ENCODE measurements at regions not wholly inside any gene's neighbourhood (a gene's known extent, or its start where the extent isn't known, plus 50 kb on each side); places are given as distances from the start of the nearest gene placed in this dataset.

DNA sequence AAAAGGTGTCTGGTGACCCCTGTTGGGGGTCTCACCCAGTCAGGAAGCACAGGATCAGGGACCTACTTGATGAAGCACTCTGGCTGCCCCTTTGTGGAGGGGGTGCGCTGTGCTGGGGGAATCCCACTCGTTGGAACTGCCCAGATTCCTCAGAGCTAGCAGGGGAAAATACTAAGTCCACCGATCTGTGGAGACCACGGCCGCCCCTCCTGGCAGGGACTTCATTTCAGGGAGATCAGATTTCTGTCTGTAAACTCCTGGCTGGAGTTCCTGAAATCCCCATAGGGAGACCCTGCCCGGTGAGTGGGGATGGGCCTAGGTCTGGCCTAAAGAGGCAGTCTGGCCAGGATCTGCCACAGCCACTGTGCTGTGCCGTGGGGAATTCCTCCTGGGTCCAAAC is 79.3 kb upstream of the ADCY1 start:
- Mint-ChIP-seq H3K36me3 (ENCODE audit: insufficient read depth, unreplicated experiment) (no peaks in the 10 kb centered on the region), H3K27me3 (ENCODE audit: insufficient read depth, unreplicated experiment) (peaks cover 30% of the 10 kb centered on the region), H3K4me3 (ENCODE audit: unreplicated experiment) (no peak overlapping the region), H3K9me3 (ENCODE audit: unreplicated experiment) (no peaks in the 10 kb centered on the region), H3K4me1 (ENCODE audit: low read depth, unreplicated experiment) (no peaks in the 10 kb centered on the region), H3K27ac (ENCODE audit: unreplicated experiment) (no peak overlapping the region)
- Histone ChIP-seq H3K4me3 (ENCODE audit: low read depth, low read length) (no peak overlapping the region), H3K27me3 (replicated peaks; ENCODE audit: control insufficient read depth, insufficient read depth, low read length) (no peaks in the 10 kb centered on the region), H3K9me3 (no peaks in the 10 kb centered on the region), H3K36me3 (ENCODE audit: control insufficient read depth, insufficient read depth, low read length) (no peaks in the 10 kb centered on the region), H3K4me1 (no peaks in the 10 kb centered on the region)
- TF ChIP-seq, protein P1, sequence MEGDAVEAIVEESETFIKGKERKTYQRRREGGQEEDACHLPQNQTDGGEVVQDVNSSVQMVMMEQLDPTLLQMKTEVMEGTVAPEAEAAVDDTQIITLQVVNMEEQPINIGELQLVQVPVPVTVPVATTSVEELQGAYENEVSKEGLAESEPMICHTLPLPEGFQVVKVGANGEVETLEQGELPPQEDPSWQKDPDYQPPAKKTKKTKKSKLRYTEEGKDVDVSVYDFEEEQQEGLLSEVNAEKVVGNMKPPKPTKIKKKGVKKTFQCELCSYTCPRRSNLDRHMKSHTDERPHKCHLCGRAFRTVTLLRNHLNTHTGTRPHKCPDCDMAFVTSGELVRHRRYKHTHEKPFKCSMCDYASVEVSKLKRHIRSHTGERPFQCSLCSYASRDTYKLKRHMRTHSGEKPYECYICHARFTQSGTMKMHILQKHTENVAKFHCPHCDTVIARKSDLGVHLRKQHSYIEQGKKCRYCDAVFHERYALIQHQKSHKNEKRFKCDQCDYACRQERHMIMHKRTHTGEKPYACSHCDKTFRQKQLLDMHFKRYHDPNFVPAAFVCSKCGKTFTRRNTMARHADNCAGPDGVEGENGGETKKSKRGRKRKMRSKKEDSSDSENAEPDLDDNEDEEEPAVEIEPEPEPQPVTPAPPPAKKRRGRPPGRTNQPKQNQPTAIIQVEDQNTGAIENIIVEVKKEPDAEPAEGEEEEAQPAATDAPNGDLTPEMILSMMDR (IDR thresholded peaks at IDR 0.05; ENCODE audit: insufficient read depth in 1 of 2, low read depth in 1 of 2, low read length in 1 of 2, severe bottlenecking in 1 of 2, unreplicated experiment in 1 of 2), result no peak
- ChIA-PET POLR2A (no interaction called here), CTCF (no interaction called here)
- DNase-seq, result no peak
- BruUV-seq (replicated peaks), result no TSS peak
- intact Hi-C loops (cut with micrococcal nuclease; ENCODE audit: unreplicated experiment), result no loop called here

DNA sequence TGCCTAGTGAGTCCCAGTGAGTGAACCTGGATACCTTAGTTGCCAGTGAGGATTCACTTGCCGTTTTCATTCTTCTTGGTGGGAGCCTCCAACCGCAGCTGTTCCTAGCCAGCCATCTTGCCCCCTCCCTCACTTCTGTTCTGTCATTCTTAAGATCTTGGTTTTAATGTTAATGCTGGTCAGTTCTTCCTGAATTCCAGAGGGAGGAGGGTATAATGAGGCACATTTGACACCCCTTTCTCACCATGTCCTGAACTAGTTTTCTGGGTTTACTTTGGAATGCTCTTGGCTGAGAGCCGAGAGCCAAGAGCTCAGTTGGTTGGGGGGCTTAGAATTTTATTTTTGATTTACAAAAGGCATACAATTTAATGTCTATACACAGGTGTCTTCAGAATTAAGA is 78.5 kb upstream of the ADCY1 start:
- ChIA-PET CTCF (interaction anchor here (0.7 kb wide), 1 partner anchor 1292 kb away, joined by 4 read pairs; no protein-coding TSS in a partner anchor), POLR2A (no interaction called here)
- Mint-ChIP-seq H3K27me3 (ENCODE audit: insufficient read depth, unreplicated experiment) (peaks cover 26% of the 10 kb centered on the region), H3K4me3 (ENCODE audit: unreplicated experiment) (no peak overlapping the region), H3K4me1 (ENCODE audit: low read depth, unreplicated experiment) (no peaks in the 10 kb centered on the region), H3K27ac (ENCODE audit: unreplicated experiment) (no peak overlapping the region), H3K9me3 (ENCODE audit: unreplicated experiment) (no peaks in the 10 kb centered on the region), H3K36me3 (ENCODE audit: insufficient read depth, unreplicated experiment) (no peaks in the 10 kb centered on the region)
- no peak for DNase-seq
- no peaks in the 10 kb centered on the region for H3K36me3 ChIP-seq (ENCODE audit: control insufficient read depth, insufficient read depth, low read length)
- no TSS peak for BruUV-seq (replicated peaks)
- H3K4me1 ChIP-seq, result no peaks in the 10 kb centered on the region
- intact Hi-C loops (cut with micrococcal nuclease; ENCODE audit: unreplicated experiment), result no loop called here
- no peak overlapping the region for H3K4me3 ChIP-seq (ENCODE audit: low read depth, low read length)
- no peaks in the 10 kb centered on the region for H3K27me3 ChIP-seq (replicated peaks; ENCODE audit: control insufficient read depth, insufficient read depth, low read length)
- no peaks in the 10 kb centered on the region for H3K9me3 ChIP-seq
- TF ChIP-seq, protein P1 (IDR thresholded peaks at IDR 0.05; ENCODE audit: insufficient read depth in 1 of 2, low read depth in 1 of 2, low read length in 1 of 2, severe bottlenecking in 1 of 2, unreplicated experiment in 1 of 2), result no peak

DNA sequence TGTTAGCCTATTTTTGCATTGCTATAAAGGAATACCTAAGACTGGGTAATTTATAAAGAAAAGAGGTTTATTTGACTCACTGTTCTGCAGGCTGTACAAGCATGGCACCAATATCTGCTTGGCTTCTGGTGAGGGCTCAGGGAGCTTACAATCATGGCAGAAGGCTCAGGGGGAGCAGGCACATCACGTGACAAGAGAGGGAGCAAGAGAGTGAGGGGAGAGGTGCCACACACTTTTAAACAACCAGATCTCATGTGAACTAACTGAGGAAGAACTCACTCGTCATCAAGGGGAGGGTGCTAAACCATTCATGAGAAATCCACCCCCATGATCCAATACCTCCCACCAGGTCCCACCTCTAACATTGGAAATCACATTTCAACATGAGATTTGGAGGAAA is 73.9 kb upstream of the ADCY1 start:
- H3K27ac Mint-ChIP-seq (ENCODE audit: unreplicated experiment), result no peak overlapping the region
- DNase-seq, result no peak
- H3K36me3 ChIP-seq (ENCODE audit: control insufficient read depth, insufficient read depth, low read length), result no peaks in the 10 kb centered on the region
- H3K9me3 ChIP-seq, result peaks cover 8% of the 10 kb centered on the region; the same call in 1 of the 2 replicates
- H3K9me3 Mint-ChIP-seq (ENCODE audit: unreplicated experiment), result peaks cover 15% of the 10 kb centered on the region
- H3K4me1 Mint-ChIP-seq (ENCODE audit: low read depth, unreplicated experiment), result no peaks in the 10 kb centered on the region
- POLR2A ChIA-PET, result no interaction called here
- intact Hi-C loops (cut with micrococcal nuclease; ENCODE audit: unreplicated experiment), result no loop called here
- CTCF ChIA-PET, result no interaction called here
- H3K4me3 Mint-ChIP-seq (ENCODE audit: unreplicated experiment), result no peak overlapping the region
- H3K4me3 ChIP-seq (ENCODE audit: low read depth, low read length), result no peak overlapping the region
- TF ChIP-seq, protein P1 (IDR thresholded peaks at IDR 0.05; ENCODE audit: insufficient read depth in 1 of 2, low read depth in 1 of 2, low read length in 1 of 2, severe bottlenecking in 1 of 2, unreplicated experiment in 1 of 2), result no peak
- no TSS peak for BruUV-seq (replicated peaks)
- H3K27me3 ChIP-seq (replicated peaks; ENCODE audit: control insufficient read depth, insufficient read depth, low read length), result no peaks in the 10 kb centered on the region
- H3K36me3 Mint-ChIP-seq (ENCODE audit: insufficient read depth, unreplicated experiment), result no peaks in the 10 kb centered on the region
- no peaks in the 10 kb centered on the region for H3K4me1 ChIP-seq
- peaks cover 13% of the 10 kb centered on the region for H3K27me3 Mint-ChIP-seq (ENCODE audit: insufficient read depth, unreplicated experiment)

Data from Caco-2 (cell line).